Stomach (tissue), 4 donors: ENCODE measurements at regions not wholly inside any gene's neighbourhood (a gene's known extent, or its start where the extent isn't known, plus 50 kb on each side); places are given as distances from the start of the nearest gene placed in this dataset.

ENCODE experiments used
- CTCF ChIP-seq, 7 experiments: fragments of 450-650 bp in 4 of 7; fragments of 200-600 bp in 3 of 7; sonication (generic) in 3 of 7; IDR thresholded peaks; one replicate each; pipeline ENCODE4 v1.5.1; 2016 to 2019; ENCODE audit warnings: antibody characterized with exemption in 7 of 7, control low read depth in 2 of 7, mild to moderate bottlenecking in 1 of 7
- EP300 ChIP-seq: sonication (generic); formaldehyde crosslinking; IDR thresholded peaks from one replicate; pipeline ENCODE4 v1.6.1; 2017; ENCODE audit warnings: antibody characterized with exemption
- POLR2AphosphoS5 ChIP-seq, 3 donors: sonication (generic); formaldehyde crosslinking; IDR thresholded peaks; one replicate each; pipeline ENCODE4 v1.6.1; 2016; ENCODE audit warnings: antibody characterized with exemption in 3 of 3

GRCh38 chr10:101294109-101294508, 59.9 kb upstream of the BTRC start:
- TF ChIP-seq POLR2AphosphoS5 (IDR thresholded peaks at IDR 0.05) = no peak
- TF ChIP-seq CTCF (IDR thresholded peaks at IDR 0.05) = no peak
- TF ChIP-seq EP300 = no peak
